ENCODE measurements at regions not wholly inside any gene's neighbourhood (a gene's known extent, or its start where the extent isn't known, plus 50 kb on each side); places are given as distances from the start of the nearest gene placed in this dataset.

GRCh38 chr18:51569153-51569552 is 371.7 kb upstream of the MEX3C start:
- TF ChIP-seq EZH2phosphoT487 (IDR thresholded peaks at IDR 0.05; ENCODE audit: low read length) (no peak), CTCF (IDR thresholded peaks at IDR 0.05; ENCODE audit: low read length) (no peak)
